Thoracic aorta (tissue), 2 donors: ENCODE measurements at regions not wholly inside any gene's neighbourhood (a gene's known extent, or its start where the extent isn't known, plus 50 kb on each side); places are given as distances from the start of the nearest gene placed in this dataset.

ENCODE experiments used
- ATAC-seq: fragments of 150-250 bp; one replicate; pipeline ENCODE4 v1.8.0; 2017; ENCODE audit warnings: low read depth; ENCODE audit not compliant: insufficient number of reproducible peaks, low FRiP score
- DNase-seq: peaks from one replicate; pipeline ENCODE4 v3.0.0-alpha.2; 2020; ENCODE audit warnings: low spot score
- H3K27ac ChIP-seq, 2 donors: fragments of 200-600 bp; sonication (generic); 1 replicate in 1 of 2; 2 replicates in 1 of 2; pipeline ENCODE4 v1.5.1; 2016; ENCODE audit warnings: mild to moderate bottlenecking in 2 of 2, moderate library complexity in 2 of 2
- H3K27me3 ChIP-seq: fragments of 200-600 bp; sonication (generic); replicated peaks from 2 replicates; pipeline ENCODE4 v1.6.0; 2016; ENCODE audit warnings: mild to moderate bottlenecking; ENCODE audit not compliant: insufficient read depth
- H3K36me3 ChIP-seq: fragments of 200-600 bp; sonication (generic); one replicate; pipeline ENCODE4 v1.5.1; 2016
- H3K4me1 ChIP-seq, 2 donors: fragments of 200-600 bp; sonication (generic); 1 replicate in 1 of 2; 2 replicates in 1 of 2; pipeline versions ENCODE4 v1.5.1 to v1.6.0; 2016; ENCODE audit warnings: low read depth in 2 of 2, mild to moderate bottlenecking in 1 of 2; ENCODE audit not compliant: control insufficient read depth in 1 of 2
- H3K4me3 ChIP-seq: fragments of 200-600 bp; sonication (generic); 2 replicates; pipeline ENCODE4 v1.5.1; 2016; ENCODE audit warnings: mild to moderate bottlenecking
- H3K9me3 ChIP-seq: fragments of 200-600 bp; sonication (generic); 2 replicates; pipeline ENCODE4 v1.5.1; 2016
- CTCF ChIP-seq: fragments of 200-600 bp; sonication (generic); IDR thresholded peaks from one replicate; pipeline ENCODE4 v1.5.1; 2019; ENCODE audit warnings: antibody characterized with exemption

GRCh38 chr6:88246654-88247053 lies 80.5 kb upstream of the CNR1 start:
- Histone ChIP-seq H3K27me3 (no peaks in the 10 kb centered on the region), H3K4me1 (no peaks in the 10 kb centered on the region), H3K27ac (no peak overlapping the region), H3K9me3 (no peaks in the 10 kb centered on the region), H3K4me3 (no peak overlapping the region), H3K36me3 (no peaks in the 10 kb centered on the region)
- DNase-seq (no peak), ATAC-seq (no peak)
- TF ChIP-seq CTCF, result no peak

- Histone ChIP-seq H3K27me3 (no peaks in the 10 kb centered on the region), H3K27ac (no peak overlapping the region), H3K9me3 (no peaks in the 10 kb centered on the region), H3K4me1 (no peaks in the 10 kb centered on the region), H3K36me3 (no peaks in the 10 kb centered on the region), H3K4me3 (no peak overlapping the region)
- TF ChIP-seq CTCF, result no peak
- no peak for ATAC-seq
- DNase-seq, result no peak
Measured at GRCh38 chr6:88244721-88245120, 78.6 kb upstream of the CNR1 start.

GRCh38 chr6:88238901-88239300 lies 72.8 kb upstream of the CNR1 start:
- Histone ChIP-seq H3K27me3 (no peaks in the 10 kb centered on the region), H3K4me3 (no peak overlapping the region), H3K27ac (no peak overlapping the region), H3K4me1 (no peaks in the 10 kb centered on the region), H3K9me3 (no peaks in the 10 kb centered on the region), H3K36me3 (no peaks in the 10 kb centered on the region)
- no peak for TF ChIP-seq CTCF
- DNase-seq (no peak), ATAC-seq (no peak)

- Histone ChIP-seq H3K27me3 (no peaks in the 10 kb centered on the region), H3K36me3 (no peaks in the 10 kb centered on the region), H3K27ac (no peak overlapping the region), H3K9me3 (no peaks in the 10 kb centered on the region), H3K4me3 (no peak overlapping the region), H3K4me1 (no peaks in the 10 kb centered on the region)
- ATAC-seq (no peak), DNase-seq (no peak)
- no peak for TF ChIP-seq CTCF
Measured at GRCh38 chr6:88238065-88238464, 71.9 kb upstream of the CNR1 start.

GRCh38 chr6:88236612-88237360 lies 70.6 kb upstream of the CNR1 start:
- H3K27ac ChIP-seq, result no peak overlapping the region
- no peaks in the 10 kb centered on the region for H3K36me3 ChIP-seq
- H3K4me1 ChIP-seq, result no peaks in the 10 kb centered on the region
- ATAC-seq (no peak), DNase-seq (no peak)
- H3K27me3 ChIP-seq, result no peaks in the 10 kb centered on the region
- no peaks in the 10 kb centered on the region for H3K9me3 ChIP-seq
- H3K4me3 ChIP-seq, result no peak overlapping the region
- TF ChIP-seq CTCF, result no peak
